ENCODE measurements at regions not wholly inside any gene's neighbourhood (a gene's known extent, or its start where the extent isn't known, plus 50 kb on each side); places are given as distances from the start of the nearest gene placed in this dataset.

- no peak for DNase-seq
Observed at GRCh38 chr3:7915356-7915755, 586.3 kb upstream of the LMCD1 start.

DNA sequence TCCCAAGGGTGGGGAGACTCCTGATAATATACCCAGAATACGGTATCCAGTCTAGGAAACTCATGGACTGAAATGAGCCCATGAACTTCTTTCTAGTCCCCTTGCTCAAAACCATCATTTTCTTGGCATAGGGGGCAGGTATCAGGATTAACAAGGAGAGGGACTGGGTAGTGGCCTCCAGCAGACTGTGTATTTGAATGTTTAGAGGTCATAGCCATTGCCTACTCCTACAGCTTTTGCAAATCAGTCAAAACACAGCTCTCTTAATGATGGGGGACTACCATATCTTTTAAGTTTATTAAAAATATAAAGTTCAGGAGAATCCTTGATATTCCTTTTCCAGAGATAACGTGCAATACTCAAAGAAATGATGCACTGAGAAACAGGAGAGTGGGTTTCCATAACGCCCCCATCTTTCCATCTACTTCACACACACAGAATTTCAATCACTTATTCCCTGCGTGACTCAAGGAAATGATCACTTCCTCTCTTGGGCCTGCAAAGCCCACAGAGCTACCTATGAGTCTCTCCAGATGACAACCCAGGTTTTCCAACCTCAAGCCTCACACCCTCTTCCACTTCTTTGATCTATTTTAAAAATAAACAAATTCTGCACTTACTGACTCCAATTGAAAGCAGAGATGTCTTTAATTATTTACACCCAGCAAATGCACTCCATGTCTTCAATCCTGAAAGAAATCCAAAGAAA is 584.0 kb upstream of the LMCD1 start:
- DNase-seq: no peak

DNA sequence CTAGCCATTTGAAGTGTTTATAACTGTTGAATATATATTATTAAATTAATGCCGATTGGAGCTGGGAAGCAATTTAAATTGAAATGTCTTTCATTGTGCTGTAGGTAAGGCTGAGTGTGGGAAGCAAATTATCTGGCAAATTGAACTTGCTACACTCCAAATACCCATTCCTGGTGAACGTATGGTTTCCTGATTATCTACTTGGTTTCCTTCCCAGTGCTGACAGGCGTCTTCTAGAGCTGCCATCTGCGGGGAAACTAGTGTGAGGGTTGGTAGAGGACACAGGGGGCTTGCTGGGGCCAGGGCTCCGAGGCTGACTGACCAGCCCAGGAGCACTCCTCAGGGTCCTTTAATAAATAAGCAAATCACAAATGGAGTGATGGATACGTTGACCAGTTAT is 581.4 kb upstream of the LMCD1 start:
- no peak for DNase-seq

- no peak for DNase-seq
Observed at GRCh38 chr3:7924228-7924627, 577.4 kb upstream of the LMCD1 start.

DNA sequence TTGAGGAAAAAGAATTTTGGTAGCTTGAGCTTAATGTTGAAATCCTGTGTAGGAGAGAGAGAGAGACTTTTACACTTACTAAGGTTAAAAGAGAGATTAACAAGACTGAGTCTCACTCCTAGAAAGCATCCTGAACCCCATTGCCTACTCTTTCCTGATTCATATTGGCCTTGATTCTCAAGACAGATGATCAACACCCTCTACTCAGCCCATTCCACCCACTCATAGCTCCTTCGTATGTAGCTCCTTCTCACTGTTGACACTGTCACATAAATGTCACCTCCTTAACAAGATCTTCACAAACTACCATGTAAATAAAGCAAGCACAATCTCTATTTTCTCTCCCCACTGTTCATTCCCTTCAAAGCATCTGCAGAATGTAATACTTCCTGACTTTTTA is 574.6 kb upstream of the LMCD1 start:
- DNase-seq: no peak

GRCh38 chr3:7927864-7928263 is 573.8 kb upstream of the LMCD1 start:
- DNase-seq: no peak

DNA sequence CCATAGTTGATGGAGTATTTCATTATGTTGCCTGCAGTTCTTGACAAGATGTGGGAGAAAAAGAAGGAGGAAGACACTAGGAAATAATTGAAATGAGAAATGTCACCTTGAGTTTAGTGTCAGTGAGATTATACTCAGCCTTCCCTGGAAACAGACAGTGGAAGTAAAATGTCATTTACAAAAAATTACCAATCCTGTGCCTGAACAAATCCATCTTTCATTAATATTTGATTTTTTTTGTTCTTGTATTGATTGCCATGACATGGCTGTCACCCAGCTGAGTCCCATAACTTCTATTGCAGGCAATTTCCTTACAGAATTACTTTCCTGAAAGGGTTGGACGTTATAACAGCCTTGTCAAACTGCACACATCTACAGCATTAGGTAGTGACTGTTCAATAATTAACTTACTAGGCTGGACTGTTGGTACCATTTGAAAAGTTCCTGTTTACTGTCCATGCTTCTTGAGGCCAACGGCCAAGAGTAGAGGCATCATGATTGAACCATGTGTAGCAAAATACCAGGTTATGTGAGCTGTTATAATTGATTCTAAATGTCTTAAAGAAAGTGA is 572.2 kb upstream of the LMCD1 start:
- DNase-seq: no peak

GRCh38 chr3:7934362-7934761 is 567.3 kb upstream of the LMCD1 start:
- DNase-seq: no peak

- no peak for DNase-seq
Observed at GRCh38 chr3:7947930-7948329, 553.7 kb upstream of the LMCD1 start.

GRCh38 chr3:7950890-7951289 is 550.7 kb upstream of the LMCD1 start:
- DNase-seq: no peak

DNA sequence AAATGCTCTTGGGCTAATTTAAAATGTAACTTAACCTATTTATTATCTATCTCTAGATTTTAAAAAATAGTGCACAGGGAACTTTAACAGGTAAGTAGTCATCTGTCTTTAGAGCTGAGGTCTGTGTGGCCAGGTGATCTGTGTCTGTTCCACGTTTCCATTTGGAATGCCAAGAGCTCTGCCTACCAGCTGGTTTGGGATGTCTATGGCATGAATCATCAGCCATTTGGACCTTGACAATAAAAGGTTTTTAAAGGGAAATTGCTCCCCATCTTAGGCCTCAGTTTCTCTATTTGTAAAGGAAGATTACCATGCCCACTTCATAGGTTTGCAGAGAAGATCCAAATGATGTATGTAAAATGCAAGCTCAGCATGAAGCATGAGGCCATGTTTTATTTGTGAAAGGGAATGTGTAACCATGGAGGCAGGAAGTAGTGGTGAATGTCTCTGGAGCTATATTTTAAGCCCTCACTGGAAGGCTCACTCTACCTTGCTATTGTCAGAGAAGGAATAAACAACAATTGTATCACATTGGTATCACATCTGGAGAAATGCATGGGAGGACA is 548.1 kb upstream of the LMCD1 start:
- no peak for DNase-seq

DNA sequence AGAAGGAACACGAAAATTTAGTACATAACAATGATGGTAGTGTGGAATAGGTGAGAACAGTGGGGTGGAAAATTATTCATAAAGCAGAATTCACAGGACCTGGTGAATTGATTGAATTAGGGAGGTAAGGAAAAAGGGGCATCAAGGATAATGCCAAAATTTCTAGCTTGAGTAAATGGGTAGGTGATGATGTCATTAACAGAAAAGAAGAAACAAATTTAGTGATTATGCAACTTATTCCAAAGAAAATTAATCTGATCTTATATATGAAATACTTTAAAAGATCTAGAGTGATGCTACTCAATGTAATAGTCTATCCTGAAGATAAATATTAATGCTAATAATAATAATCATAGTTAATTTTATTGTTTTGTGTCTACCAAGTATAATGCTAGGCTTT is 544.6 kb upstream of the LMCD1 start:
- no peak for DNase-seq

DNA sequence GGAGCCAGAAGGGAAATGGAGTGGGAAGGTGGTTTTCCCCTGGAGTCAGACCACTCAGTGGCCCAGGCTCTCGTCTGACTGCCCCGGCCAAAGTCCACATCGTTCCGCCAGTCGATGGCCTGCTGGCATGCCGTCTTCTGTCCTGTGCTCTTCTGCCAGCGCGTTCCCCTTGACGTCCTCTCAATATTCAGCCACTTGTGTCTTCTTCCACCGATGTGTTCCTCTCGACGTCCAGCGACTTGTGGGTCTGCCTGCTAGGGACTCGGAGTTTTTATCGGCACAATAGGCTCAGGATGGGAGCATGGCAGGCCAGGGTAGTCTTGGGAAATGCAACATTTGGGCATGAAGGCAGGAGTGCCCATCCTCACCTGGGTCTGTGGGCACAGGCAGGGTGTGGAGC is 542.5 kb upstream of the LMCD1 start:
- DNase-seq: no peak

- no peak for DNase-seq
Observed at GRCh38 chr3:7960601-7961000, 541.0 kb upstream of the LMCD1 start.

GRCh38 chr3:7962301-7962700 is 539.3 kb upstream of the LMCD1 start:
- DNase-seq: no peak

DNA sequence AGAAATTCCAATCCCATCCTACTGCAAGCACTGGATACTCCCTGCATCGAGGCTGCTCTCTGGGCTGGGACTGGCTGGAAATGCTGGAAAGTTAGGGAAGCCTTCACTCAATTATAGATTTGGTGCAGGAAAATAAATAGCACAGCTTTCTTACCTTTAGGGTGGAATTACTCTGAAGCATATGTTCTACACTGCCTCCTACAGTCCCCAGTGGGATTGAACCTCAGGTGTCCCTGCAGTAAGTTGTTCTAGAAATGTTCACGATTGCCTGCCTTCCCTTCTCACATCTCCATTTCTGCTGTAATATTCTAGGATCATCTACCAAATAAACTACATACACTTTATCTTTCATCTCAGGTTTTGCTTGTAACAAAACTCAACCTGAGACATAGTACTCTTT is 536.7 kb upstream of the LMCD1 start:
- no peak for DNase-seq

GRCh38 chr3:7973006-7973405 is 528.6 kb upstream of the LMCD1 start:
- no peak for DNase-seq

GRCh38 chr3:7977245-7978086 is 524.2 kb upstream of the LMCD1 start:
- no peak for DNase-seq

DNA sequence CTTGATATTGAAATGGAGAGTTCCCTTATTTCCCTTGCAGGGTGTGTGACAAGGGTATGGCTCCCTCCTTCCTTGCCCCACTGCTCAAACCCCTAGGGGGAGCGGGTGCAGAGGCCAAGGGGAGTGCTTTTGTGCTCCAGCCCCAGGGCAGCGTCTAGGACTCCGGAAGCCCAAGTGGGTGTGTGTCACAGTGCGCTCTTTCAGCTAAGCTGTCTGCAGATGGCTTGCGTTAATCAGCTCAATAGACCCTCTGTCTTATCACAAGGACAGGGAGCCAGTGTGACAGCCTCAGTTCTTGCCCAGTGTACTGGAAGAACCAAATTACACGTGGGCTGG is 523.6 kb upstream of the LMCD1 start:
- DNase-seq: no peak

DNA sequence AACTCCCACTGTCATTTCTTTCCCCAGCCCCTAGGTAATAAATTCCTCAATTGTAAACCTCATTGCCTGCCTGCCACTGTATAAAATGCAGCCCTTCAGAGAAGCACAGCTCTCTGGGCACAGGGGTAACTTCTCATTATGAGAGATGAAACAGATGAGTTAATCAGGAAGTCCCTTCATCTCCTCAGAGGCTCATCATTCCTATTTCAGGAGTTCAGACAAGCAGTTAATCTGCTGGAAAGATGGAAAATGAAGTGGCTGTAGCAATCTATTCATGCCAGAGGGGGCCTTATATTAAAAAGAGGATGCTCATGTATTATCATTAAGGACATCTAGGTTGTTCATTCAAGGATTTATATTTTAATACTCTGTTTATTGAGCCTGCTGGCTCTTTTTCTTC is 519.5 kb upstream of the LMCD1 start:
- DNase-seq: no peak

GRCh38 chr3:7999384-7999783 is 502.2 kb upstream of the LMCD1 start:
- no peak for DNase-seq

- DNase-seq: no peak
Observed at GRCh38 chr3:8001307-8001706, 500.3 kb upstream of the LMCD1 start.

DNA sequence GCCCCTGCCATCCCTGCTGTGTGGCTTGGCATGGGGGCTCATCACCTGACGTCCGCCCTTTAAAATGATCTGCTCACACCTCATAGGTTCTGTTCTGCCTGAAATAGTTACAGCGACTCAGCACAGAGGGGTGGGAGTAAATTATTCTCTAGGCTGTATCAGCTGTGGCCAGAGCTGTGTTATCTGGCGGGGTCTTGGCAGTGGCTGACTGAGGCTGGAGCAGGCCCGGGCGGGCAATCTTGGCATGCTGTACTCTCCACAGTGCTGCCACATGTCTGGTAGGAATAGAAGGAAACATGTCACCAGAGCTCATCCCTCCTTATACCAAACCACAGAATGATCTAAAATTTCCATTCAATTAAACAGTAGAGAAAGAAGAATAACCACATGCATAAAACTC is 499.9 kb upstream of the LMCD1 start:
- DNase-seq: no peak

DNA sequence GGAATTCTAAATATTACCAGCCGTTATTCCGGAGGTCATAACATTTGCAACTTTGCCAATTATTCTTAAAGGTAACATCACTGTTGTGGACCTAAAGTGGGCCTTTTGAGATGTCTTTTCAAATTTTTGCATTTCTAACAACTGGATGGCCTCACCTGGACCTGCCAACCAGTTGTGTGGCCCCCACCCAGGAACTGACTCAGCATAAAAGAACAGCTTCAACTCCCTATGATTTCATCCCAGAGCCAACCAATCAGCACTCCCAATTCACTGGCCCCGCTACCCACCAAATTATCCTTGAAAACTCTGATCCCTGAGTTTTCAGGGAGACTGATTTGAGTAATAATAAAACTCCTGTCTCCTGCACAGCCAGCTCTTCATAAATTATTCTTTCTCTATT is 489.7 kb upstream of the LMCD1 start:
- no peak for DNase-seq
